OCI-M2 (cell line): ENCODE measurements at regions not wholly inside any gene's neighbourhood (a gene's known extent, or its start where the extent isn't known, plus 50 kb on each side); places are given as distances from the start of the nearest gene placed in this dataset.

ENCODE experiments used
- DNase-seq: peaks from one replicate; lab custom pipeline; 2025; ENCODE audit not compliant: unreplicated experiment; lab: John Stamatoyannopoulos, UW

DNA sequence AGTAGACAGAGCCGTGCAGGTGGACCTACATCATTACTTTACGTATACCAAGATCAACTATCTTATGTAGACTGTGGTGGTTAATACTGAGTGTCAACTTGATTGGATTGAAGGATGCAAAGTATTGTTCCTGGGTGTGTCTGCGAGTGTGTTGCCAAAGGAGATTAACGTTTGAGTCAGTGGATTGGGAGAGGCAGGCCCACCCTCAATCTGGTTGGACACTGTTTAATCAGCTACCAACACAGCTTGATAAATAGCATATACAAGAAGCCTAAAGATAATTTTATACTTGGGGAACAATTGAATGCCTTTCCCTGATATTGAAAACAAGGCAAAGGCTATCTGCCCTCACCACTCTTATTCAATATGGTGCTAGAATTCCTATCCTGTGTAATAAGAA is 604.2 kb upstream of the ZEB2 start:
- no peak for DNase-seq

DNA sequence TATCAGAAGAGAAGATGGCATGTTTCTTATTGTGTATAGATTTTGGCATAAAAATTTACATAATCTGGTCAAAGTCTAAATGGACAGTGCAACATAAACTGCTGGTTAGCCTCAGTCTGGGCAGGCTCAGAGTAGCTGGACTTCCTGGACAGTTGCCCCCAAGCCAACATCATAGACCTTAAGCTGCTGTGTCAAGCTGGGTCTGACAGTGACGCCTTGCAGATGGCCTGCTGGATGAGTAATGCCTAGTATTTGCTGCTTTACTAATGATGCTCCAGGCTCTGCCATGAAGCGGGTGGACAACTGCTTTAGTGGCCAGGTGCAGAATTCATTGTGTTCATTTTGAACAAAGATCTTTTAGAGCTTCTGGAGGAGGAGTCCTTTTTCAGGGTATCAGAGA is 603.7 kb upstream of the ZEB2 start:
- no peak for DNase-seq

DNA sequence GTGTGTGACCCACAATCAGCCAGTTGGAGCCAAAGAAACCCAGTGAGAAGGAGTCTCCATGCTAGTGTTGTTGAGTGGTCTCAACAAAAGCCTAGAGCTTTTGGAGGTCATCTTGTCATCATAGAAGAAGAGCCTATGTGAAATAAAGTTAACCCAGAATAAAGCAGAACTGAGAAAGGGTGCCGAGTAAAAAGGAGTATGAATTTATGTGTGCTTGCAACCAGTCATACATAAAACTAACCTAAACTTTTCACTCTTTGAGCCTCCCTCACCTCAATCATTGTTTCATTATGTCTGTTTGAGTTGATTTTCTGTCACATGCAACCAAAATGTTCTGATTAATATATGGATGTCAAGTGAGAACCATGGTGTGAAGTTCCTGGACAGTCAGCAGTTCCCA is 599.3 kb upstream of the ZEB2 start:
- DNase-seq, result no peak

DNA sequence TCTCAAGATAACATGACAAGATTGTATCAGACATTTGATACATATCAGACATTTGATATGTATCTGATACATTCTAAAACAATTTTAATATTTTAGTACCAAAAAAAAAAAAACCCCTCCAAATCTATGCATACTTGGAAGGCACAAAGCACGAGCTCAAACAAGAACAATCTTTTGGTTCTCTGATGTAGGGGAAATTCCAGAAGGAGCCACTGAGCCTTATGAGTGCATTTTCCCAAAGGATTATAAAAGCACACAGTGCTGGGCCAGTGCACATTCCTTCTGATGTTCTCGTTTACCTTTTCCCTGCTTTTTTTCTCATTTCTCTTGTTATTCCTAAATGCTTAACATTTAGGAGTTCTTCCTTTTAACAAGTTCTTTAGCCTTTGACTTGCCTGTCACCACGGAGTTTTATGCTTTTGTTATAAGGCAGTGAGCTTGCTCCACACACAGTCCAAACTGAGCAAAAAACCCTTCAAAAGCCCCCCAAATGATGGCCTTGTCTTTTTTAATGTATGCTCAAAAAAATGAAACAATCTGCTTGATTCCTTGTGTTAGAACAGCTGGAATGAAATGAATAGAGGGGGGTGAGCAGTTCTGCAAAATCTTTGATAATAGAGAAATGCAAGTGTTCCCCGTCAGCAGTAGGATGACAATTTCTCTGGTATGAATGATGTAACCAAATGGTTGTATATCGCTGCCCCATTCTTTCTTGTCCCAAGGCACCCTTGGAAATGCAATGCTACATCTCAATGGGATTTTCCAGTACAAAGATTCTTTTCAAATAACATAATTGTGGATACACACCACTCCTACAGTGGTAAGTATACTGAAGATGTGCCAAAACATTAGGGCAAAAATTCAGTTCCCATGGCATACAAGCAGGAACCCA is 597.2 kb upstream of the ZEB2 start:
- no peak for DNase-seq

DNA sequence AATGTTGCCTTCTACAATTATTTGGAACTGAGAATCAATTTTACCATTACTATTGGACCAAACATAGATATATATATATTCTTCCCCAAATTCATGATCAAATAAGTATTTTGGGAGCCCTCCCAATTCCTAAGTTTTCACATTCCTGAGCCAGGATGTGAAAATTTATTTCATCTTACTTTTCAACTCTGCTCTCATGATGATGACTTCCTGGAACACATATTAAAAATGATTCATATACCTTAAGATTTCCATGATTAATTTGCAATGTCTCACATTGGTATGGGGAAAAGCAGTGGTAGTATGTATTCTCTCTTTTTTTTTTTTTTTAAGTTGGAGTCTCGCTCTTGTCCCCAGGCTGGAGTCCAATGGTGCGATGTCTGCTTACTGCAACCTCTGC is 596.1 kb upstream of the ZEB2 start:
- DNase-seq, result no peak

DNA sequence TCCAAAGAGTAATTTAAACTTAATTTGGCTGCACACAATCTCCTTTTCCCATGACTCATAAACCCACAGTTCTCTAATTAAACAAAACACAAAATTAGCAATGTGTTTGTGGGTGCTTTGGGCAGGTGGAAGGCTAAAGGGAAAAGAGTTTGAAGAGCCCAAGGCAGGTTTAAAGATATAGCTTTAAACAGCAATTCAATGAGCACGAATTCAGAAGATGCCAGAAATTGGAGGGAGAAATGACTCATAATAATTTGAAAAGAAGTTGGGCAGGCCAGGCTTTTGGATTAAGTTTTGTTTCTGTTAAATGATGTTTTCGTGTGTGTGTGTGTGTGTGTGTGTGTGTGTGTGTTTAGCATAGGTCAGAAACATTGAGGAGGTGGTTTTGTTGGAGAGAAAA is 594.8 kb upstream of the ZEB2 start:
- no peak for DNase-seq

DNA sequence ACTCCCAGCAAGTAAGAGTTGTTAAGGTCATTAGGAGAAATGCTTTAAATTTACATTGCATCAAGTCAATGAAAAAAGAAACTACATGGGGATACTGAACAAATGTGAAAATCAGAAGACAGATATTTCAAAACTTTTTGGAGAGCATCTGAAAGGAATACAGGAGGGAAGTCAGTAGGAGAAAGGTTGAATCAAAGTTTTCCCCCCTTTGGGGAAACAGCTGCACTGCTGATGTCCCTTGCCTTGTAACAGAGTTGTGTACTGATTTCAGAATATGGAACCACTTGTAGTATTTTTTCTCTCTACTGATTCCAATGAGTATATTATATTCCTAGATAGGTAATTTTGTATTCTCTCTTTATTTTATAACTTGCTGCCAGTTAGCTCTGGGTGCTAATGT is 592.5 kb upstream of the ZEB2 start:
- no peak for DNase-seq

DNA sequence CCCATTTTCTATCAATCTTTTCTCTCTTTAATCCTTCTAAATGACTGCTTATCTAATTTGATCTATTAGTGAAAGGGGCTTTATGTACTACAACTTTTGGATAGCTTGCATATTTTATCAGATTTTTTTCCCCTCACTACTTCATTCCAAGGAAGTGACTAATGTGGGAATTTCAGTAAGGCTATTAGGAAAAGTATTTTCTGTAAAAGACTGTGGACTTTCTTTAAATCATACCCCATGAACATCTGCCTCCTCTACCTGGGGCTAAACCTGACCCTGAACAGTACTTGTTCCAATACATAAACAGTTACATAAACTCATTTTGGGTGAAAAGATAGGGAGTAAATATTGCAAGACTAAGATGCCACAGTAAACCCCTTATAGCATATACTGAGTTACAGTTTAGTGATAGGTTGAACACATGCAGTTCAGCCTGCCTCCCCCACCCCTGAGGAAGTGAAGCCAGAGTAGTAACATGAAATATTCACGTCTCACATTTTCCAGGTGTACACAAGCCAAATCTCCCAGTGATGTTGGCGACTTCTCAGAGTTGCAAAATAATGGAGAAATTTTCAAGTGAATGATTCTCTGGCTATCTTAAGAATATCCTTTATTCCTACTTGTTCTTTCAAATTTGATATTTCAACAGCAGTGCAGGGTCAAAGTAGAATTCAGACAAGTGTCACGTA is 590.9 kb upstream of the ZEB2 start:
- DNase-seq, result no peak

DNA sequence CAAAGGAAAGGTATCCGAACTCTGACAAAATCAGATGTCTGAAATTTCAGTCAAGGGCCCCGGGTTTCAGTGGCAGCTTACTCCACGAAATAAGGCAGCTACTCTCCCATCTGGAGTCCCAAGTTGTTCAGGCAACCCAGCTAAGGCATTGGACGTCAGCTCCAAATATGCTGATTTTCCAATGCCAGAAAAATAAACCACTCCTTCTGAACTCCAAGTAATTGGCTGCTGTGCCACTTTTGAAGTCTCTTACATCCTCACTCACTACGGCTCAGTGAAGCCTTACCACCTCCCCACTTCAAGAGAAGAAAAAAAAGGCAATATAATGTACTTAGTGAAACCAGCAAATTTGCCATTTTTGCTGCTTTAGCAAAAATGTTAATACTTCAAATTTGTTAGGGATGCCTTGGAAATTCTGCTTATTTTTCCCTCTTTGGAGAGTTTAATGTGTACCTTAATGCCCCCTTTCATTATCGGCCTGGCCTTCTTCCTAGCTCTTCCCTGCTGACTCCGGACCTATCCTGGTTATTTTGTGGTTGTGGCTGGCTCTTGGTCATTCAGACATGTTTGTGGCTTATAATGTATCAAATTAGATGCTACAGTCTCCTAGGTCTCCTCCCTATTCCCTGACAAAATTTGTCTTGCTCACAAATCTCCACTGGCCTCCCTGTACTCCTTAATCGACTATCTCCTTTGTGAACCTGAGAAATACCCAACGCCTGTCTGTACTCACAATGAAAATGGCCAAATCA is 589.2 kb upstream of the ZEB2 start:
- no peak for DNase-seq

DNA sequence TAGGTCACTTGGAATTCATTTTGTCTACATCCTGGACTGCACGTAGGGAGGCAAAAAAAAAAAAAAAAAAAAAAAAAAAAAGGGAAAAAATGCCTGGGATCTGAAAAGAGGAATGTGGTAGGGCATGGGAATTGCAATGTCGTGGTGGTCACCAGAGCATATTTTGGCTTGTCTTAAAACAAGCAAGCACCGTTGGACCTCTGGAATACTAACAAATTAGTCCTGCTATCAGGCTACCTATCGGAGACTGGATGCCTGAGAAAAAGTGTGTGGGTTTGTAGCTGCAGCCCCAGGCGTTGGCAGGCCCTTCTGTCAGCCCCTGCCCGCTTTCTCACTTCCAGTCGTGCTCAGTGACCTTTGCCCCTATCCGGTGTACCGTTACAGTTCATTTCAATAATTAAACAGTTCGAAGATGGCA is 588.5 kb upstream of the ZEB2 start:
- no peak for DNase-seq

DNA sequence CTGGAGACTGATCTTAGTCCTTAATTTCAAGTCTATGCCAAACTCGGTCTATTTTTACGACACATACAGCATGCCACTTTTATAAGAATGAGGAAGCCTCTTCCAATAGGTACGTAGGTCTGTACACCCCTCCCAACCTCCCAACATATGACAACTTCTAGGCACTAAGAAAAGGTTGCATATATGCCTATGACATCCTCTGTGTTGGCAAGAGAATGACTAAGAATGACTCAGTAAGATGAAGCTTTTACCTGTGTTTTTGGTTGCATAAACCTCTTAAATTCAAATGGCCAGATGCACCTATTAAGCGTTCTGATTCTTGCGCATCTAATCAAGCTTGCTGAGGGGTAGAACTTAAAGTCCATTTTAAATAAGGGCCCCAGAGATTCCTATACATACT is 586.4 kb upstream of the ZEB2 start:
- DNase-seq, result no peak

DNA sequence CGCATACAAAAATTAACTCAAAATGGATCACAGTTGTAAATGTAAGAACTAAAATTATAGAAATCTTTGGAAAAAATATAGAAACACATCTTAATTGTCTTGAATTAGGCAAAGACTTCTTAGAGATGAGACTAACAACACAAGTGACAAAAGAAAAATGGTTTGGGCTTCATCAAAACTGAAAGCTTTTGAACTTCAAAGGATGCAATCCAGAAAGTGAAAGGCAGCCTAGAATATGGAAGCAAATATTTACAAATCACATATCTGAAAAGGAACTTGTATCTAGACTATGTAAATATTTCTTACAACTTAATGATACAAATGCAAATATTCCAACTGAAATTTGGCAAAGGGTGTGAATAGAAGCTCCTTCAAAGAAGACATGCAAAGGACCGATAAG is 582.8 kb upstream of the ZEB2 start:
- no peak for DNase-seq

DNA sequence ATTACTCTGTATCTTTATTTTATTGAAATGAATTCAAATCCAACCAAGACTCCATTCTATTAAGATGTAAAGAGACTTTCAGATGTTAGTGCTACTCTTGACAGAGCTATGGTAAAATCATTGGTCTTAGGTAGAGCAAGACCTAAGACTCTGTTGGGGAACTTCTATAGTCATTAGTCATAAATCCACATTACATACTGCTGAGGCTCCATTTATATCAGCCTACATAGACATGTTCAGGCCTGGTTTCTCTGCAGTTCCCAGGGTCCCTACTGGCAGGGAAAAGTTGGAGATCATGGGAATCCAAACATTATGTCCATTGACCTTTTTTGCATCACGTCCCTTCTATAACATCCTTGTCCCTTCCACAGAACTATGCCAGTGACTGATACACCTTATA is 580.4 kb upstream of the ZEB2 start:
- no peak for DNase-seq

DNA sequence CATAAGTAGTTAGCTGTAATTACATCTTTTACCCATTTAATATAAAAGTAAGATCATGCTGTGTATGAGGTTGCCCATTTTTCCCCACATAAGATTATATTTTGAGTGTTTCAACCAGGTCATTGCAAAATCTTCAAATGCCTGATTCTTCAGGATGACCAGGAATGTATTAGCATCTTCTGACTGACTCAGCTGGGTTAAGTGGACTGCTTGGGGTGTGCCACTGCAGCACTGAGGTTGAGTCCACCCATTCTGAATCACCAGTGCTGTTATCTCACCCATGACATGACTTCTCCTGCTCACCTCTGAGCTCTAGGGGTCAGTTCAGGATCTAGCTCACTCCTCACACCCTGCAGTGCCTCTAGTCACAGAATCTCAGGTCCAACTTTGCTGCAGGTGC is 576.7 kb upstream of the ZEB2 start:
- no peak for DNase-seq

DNA sequence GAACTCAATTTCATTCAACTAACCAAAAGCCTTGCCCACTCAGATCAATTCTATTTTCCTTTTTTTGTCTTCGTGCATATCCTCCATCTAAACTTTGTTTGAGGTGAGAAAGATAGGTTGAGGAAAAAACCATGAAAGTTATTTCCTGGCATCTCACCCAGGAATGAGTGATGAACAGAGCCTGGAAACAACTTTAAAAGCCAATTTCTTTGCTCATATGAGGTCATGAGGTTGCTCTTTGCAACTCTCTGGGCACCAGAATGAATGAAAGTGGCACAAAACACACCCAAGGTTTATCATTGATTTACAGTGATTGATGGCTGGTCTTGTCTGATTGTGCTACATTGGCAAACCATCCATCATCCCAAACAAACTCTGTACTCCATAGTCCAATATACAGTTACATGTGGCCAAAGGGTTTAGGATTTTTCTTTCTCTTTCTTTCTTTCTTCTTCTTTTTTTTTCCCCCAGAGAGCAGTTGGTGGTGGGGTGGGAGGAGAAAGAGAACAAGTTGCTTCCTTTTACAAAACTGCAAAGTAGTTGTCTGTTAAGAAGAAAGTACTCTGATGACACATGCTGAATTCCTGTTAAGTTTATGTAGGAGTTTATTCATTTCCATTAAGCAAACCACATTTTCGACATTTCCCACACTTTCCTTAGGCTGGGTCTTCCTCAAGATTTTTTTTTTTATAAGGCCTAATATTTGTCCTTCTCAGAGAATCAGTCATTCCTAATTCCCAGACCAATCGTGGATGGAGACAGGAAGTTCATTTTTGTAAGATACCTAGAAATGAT is 575.9 kb upstream of the ZEB2 start:
- DNase-seq, result no peak

DNA sequence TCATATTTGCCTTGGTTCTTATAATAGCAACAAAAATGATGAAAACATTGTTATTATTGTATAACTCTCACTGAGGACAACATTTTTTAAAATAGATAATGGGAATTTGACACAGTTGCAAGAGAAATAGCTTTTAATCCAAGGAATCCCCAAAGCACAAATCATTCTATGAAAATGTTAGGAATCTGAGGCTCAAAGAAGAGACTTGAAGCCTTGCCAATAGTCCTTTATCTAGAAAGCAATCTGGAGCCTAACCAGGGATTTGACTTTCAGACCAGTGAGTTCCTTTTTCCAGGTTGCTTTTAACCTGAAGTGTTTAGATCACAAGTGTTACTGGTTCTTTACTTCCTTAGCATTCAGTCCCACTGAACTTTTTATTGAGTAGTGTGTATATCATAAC is 574.5 kb upstream of the ZEB2 start:
- DNase-seq, result no peak

DNA sequence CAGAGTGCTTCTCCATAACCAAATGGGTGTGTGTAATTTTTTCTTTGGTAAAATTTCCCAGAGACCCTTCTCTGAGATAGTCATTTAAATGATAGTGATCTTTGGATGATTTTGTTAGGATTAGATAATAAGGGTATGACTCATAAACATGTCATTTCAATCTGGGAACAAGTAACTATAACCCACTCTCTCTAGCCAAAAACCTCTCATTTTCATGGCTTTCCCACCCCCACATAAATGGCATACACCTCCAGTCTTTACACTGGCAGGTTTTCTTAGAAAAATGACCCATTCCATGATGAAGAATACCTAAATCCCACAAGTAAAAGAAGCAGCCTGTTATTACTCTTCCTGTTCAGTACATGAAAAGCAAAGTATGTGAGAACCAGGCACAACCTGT is 572.0 kb upstream of the ZEB2 start:
- DNase-seq, result no peak

DNA sequence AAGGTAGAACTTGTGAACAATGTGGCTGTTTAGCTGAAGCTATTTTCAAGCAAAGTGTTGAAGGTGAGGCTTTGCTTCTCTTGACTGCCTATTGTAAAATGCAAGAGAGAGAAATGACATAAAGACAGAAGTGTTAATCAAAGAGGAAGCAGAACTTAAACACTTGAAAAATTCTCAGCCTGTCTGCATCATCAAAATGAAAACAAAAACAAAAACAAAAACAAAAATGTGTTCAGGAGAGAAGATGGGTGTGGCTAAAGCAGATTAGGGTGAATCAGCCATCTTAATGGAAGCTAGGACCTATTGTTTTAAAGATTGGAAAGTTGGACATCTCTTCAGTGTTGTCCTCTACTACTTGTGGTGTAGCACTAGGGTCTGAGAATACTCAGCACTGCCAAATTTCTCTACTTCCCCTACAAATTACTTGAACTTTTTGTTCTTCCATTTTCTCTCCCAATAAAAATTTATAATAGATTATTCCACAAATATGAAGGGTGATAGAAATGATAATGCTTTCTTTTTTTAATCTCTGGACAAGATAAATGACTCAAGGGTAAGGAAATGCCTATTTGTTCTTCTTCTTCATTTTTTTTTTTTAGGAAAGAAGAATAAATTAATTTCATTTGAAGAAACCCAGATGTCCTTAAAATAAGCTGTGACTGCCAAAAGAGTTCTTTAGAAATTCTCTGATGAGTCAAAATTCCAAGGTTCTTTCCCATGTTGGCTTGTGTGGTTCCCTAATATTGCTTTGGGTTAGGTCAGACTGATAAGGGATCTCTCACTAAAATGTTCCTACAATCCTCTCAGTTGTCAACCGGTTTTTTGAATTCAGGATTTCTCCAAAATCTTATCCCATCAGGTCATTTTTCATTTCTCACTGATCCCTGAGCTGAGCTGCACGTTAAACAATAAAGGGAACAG is 571.2 kb upstream of the ZEB2 start:
- no peak for DNase-seq

DNA sequence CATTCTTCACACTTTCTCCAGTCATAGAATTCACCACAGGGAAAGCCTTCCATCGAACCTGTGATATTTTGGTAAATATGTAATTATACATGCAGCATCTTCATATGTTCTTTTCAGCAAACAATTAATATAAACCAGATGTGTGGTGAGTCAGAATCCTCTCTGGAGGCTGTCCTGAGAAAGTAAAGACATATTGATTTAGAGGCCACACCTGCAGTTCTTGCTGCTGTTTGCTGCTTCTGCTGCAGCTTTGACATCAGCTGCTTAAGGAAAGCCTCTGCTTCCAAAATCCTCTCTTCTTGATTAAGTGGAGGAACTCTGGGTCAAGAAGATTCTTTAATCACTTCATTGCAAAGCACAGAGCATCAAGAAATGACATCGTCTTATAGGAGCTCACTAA is 568.8 kb upstream of the ZEB2 start:
- no peak for DNase-seq

DNA sequence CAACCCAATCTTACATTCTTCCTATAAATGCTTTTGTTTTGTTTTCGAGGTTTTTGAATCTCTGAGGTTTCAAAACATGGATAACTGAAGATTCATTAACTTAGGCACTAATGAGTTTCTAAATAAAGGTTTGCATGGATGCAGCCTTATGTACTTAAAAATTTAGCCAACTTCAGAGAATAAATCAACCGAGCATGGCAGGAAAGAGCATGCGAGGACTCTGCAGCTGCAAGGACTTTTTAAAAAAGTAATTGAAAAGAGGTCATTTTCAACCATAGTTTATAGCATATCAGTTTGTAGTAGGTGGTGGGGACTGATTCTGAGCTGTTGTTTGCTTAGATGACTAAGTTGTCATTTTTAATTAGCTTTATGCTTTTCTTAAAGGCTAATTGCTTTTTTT is 567.0 kb upstream of the ZEB2 start:
- DNase-seq, result no peak
